HG03521 (cell line): ENCODE measurements at regions not wholly inside any gene's neighbourhood (a gene's known extent, or its start where the extent isn't known, plus 50 kb on each side); places are given as distances from the start of the nearest gene placed in this dataset.

Experiments
- ATAC-seq: cut with Tn5 transposase; IDR thresholded peaks from one replicate; pipeline ENCODE4 v1.9.1; 2021; ENCODE audit warnings: mild to moderate bottlenecking, moderate library complexity; ENCODE audit not compliant: unreplicated experiment

- ATAC-seq, result no peak
These were observed 803.0 kb upstream of the KLHL1 start for GRCh38 chr13:70911286-70911685.

GRCh38 chr13:70908795-70909194, 800.5 kb upstream of the KLHL1 start:
- ATAC-seq, result no peak

- no peak for ATAC-seq
These were observed 796.8 kb upstream of the KLHL1 start for GRCh38 chr13:70905035-70905434.

GRCh38 chr13:70896136-70896535, 787.9 kb upstream of the KLHL1 start:
- ATAC-seq, result no peak

- no peak for ATAC-seq
These were observed 787.3 kb upstream of the KLHL1 start for GRCh38 chr13:70895599-70895998.

- ATAC-seq, result no peak
These were observed 786.0 kb upstream of the KLHL1 start for GRCh38 chr13:70894258-70894657.

GRCh38 chr13:70893832-70894231, 785.6 kb upstream of the KLHL1 start:
- ATAC-seq, result no peak

- no peak for ATAC-seq
These were observed 782.0 kb upstream of the KLHL1 start for GRCh38 chr13:70890289-70890688.

GRCh38 chr13:70889163-70889562, 780.9 kb upstream of the KLHL1 start:
- ATAC-seq, result no peak

- no peak for ATAC-seq
These were observed 775.9 kb upstream of the KLHL1 start for GRCh38 chr13:70884196-70884595.

- ATAC-seq, result no peak
These were observed 766.4 kb upstream of the KLHL1 start for GRCh38 chr13:70874636-70875035.

- ATAC-seq, result no peak
These were observed 756.5 kb upstream of the KLHL1 start for GRCh38 chr13:70864731-70865130.

GRCh38 chr13:70856711-70857110, 748.5 kb upstream of the KLHL1 start:
- ATAC-seq, result no peak

GRCh38 chr13:70856025-70856424, 747.8 kb upstream of the KLHL1 start:
- no peak for ATAC-seq

GRCh38 chr13:70849222-70849621, 741.0 kb upstream of the KLHL1 start:
- no peak for ATAC-seq

- no peak for ATAC-seq
These were observed 736.3 kb upstream of the KLHL1 start for GRCh38 chr13:70844391-70845108.

- no peak for ATAC-seq
These were observed 733.9 kb upstream of the KLHL1 start for GRCh38 chr13:70842062-70842644.

GRCh38 chr13:70841240-70842061, 733.2 kb upstream of the KLHL1 start:
- no peak for ATAC-seq

- ATAC-seq, result no peak
These were observed 727.1 kb upstream of the KLHL1 start for GRCh38 chr13:70835371-70835770.

GRCh38 chr13:70829748-70830147, 721.5 kb upstream of the KLHL1 start:
- no peak for ATAC-seq

- no peak for ATAC-seq
These were observed 709.3 kb upstream of the KLHL1 start for GRCh38 chr13:70817576-70817975.

GRCh38 chr13:70816853-70817252, 708.6 kb upstream of the KLHL1 start:
- no peak for ATAC-seq
